ENCODE measurements at regions not wholly inside any gene's neighbourhood (a gene's known extent, or its start where the extent isn't known, plus 50 kb on each side); places are given as distances from the start of the nearest gene placed in this dataset.
"Not testable (repeated sequence)": the region's sequence is repeated elsewhere in the genome, so short reads cannot be mapped to it uniquely, and the experiment has no call there.

DNA sequence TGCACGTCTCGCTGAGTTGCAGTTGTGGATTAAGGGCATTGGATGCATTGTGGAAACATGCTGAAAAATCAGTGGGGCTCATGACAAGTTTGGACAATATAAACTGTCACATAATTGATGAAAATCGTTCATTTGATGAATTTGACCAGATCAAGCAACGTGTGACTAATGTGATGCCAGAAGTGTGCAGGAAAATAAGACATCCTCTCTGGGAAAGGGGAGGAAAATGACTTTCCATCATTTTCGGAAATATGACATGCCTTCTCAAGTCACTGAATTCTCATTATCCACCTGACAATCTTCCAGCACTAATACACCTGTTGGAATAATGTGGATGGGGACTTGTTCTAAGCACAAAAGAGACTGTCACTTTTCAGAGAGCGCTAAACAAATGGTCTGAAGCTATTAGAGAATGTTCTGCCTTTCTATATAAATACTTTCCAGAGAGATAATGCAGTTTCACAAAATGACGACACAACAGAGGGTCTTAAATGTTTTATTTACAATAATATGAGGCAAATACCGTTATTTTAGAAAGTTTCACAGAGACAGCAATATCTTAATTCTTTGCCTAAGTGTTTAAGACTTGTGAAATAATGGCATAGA, 1741.9 kb upstream of the RAG2 start (continued):
- TF ChIP-seq USF2 (CRISPR knock-in tag; IDR thresholded peaks at IDR 0.05) (no peak), NFYB (CRISPR knock-in tag; conservative IDR thresholded peaks at IDR 0.05; ENCODE audit: low read depth) (no peak), ZNF425 (CRISPR knock-in tag; conservative IDR thresholded peaks at IDR 0.05) (no peak), CREM (CRISPR knock-in tag; IDR thresholded peaks at IDR 0.05) (no peak), STAT6 (CRISPR knock-in tag; conservative IDR thresholded peaks at IDR 0.05; ENCODE audit: low read depth) (no peak), ATF2 (CRISPR knock-in tag; IDR thresholded peaks at IDR 0.05; ENCODE audit: borderline replicate concordance, low read depth) (no peak), SOX15 (CRISPR knock-in tag; IDR thresholded peaks at IDR 0.05) (no peak)

- POLR2A ChIA-PET; H3K4me1 Mint-ChIP-seq; H3K27ac Mint-ChIP-seq; DNase-seq (ENCODE audit: low spot score); H3K4me3 Mint-ChIP-seq; CTCF ChIA-PET; H3K27me3 Mint-ChIP-seq (ENCODE audit: low read depth); ATAC-seq: not testable (repeated sequence)
- Mint-ChIP-seq H3K36me3 (peaks cover 47% of the 10 kb centered on the region), H3K9me3 (peaks cover 60% of the 10 kb centered on the region)
Observed at GRCh38 chr11:38338022-38338421, 1740.0 kb upstream of the RAG2 start.

DNA sequence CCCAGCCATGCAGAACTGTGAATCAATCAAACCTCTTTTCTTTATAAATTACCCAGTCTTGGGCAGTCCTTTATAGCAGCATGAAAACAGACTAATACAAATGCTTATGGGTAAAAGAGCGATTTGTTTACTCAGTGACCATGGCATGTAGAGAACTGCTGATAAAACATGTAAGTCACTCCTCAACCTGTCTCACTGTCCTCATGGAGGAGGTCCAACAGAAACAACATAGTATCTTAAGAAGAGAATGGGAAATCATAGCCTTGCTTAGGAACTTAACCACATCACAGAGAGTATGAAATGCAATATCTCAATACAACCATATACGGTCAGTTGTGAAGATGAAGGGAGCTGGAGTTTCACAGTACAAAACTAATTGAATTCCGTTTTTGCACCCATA, 1734.0 kb upstream of the RAG2 start:
- DNase-seq (ENCODE audit: low spot score) = no peak
- Mint-ChIP-seq H3K4me3 (no peak overlapping the region), H3K27me3 (ENCODE audit: low read depth) (peaks cover 5% of the 10 kb centered on the region; the same call in 1 of the 2 replicates), H3K27ac (no peak overlapping the region), H3K9me3 (peaks cover 68% of the 10 kb centered on the region), H3K36me3 (peaks cover 58% of the 10 kb centered on the region), H3K4me1 (no peaks in the 10 kb centered on the region)
- POLR2A ChIA-PET = no interaction called here
- CTCF ChIA-PET = no interaction called here
- ATAC-seq = no peak
- no peak for TF ChIP-seq RELA (CRISPR knock-in tag; IDR thresholded peaks at IDR 0.05; ENCODE audit: borderline replicate concordance)
- TF ChIP-seq NFYB (CRISPR knock-in tag; conservative IDR thresholded peaks at IDR 0.05; ENCODE audit: low read depth) = no peak
- no peak for TF ChIP-seq CREB1 (CRISPR knock-in tag; IDR thresholded peaks at IDR 0.05)
- TF ChIP-seq NR3C1 (CRISPR knock-in tag; conservative IDR thresholded peaks at IDR 0.05; ENCODE audit: low read depth) = no peak
- TF ChIP-seq MYBL2 (CRISPR knock-in tag; IDR thresholded peaks at IDR 0.05) = no peak
- TF ChIP-seq, protein P1, sequence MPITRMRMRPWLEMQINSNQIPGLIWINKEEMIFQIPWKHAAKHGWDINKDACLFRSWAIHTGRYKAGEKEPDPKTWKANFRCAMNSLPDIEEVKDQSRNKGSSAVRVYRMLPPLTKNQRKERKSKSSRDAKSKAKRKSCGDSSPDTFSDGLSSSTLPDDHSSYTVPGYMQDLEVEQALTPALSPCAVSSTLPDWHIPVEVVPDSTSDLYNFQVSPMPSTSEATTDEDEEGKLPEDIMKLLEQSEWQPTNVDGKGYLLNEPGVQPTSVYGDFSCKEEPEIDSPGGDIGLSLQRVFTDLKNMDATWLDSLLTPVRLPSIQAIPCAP (CRISPR knock-in tag; IDR thresholded peaks at IDR 0.05) = no peak
- no peak for TF ChIP-seq SOX15 (CRISPR knock-in tag; IDR thresholded peaks at IDR 0.05)
- TF ChIP-seq E2F4 (CRISPR knock-in tag; IDR thresholded peaks at IDR 0.05; ENCODE audit: borderline replicate concordance, low read depth) = no peak
- TF ChIP-seq ZNF396 (CRISPR knock-in tag; IDR thresholded peaks at IDR 0.05; ENCODE audit: borderline replicate concordance) = no peak
- TF ChIP-seq CBFB (CRISPR knock-in tag; IDR thresholded peaks at IDR 0.05; ENCODE audit: low read depth) = no peak
- TF ChIP-seq ZNF138 (CRISPR knock-in tag; conservative IDR thresholded peaks at IDR 0.05) = no peak
- no peak for TF ChIP-seq ZNF512 (CRISPR knock-in tag; IDR thresholded peaks at IDR 0.05; ENCODE audit: borderline replicate concordance)
- no peak for TF ChIP-seq ELF4 (CRISPR knock-in tag; IDR thresholded peaks at IDR 0.05; ENCODE audit: low read depth)
- TF ChIP-seq, protein P2, sequence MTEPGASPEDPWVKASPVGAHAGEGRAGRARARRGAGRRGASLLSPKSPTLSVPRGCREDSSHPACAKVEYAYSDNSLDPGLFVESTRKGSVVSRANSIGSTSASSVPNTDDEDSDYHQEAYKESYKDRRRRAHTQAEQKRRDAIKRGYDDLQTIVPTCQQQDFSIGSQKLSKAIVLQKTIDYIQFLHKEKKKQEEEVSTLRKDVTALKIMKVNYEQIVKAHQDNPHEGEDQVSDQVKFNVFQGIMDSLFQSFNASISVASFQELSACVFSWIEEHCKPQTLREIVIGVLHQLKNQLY (CRISPR knock-in tag; IDR thresholded peaks at IDR 0.05) = no peak

Data from WTC11 (cell line).